ENCODE measurements at regions not wholly inside any gene's neighbourhood (a gene's known extent, or its start where the extent isn't known, plus 50 kb on each side); places are given as distances from the start of the nearest gene placed in this dataset.

DNA sequence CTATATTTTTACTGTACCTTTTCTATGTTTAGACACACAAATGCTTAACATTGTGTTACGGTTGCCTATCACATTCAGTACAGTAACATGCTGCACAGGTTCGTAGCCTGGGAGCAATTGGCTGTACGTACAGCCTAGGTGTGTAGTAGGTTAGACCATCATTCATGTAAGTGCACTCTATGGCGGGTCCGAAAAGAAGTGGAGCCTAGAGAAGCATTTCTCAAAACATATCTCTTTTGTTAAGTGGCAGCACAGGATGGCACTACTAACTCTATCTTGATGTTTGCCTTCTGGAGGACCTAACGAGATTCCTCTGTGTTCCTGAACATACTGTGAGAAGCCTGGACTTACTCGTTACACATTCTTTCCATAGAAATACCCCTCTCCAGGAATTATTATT lies 132.3 kb upstream of the ADPGK start:
- Histone ChIP-seq H3K4me1 (ENCODE audit: control insufficient read depth, extremely low read depth, insufficient read depth, low read length) (no peaks in the 10 kb centered on the region), H3K4me2 (ENCODE audit: extremely low read depth, insufficient read depth, low read length) (no peak overlapping the region), H3K27me3 (ENCODE audit: control insufficient read depth, insufficient read depth, low read length) (no peaks in the 10 kb centered on the region), H4K20me1 (ENCODE audit: control insufficient read depth, extremely low read depth, insufficient read depth, low read length) (no peaks in the 10 kb centered on the region), H3K4me3 (replicated peaks in 1 of 4; ENCODE audit: control extremely low read depth in 1 of 4, insufficient read depth in 1 of 4, low read depth in 3 of 4, low read length in 4 of 4) (no peak overlapping the region), H3K79me2 (ENCODE audit: control insufficient read depth, insufficient read depth, low read length) (no peaks in the 10 kb centered on the region), H2AFZ (ENCODE audit: low read length) (no peak overlapping the region), H3K9ac (ENCODE audit: insufficient read depth, low read length) (no peak overlapping the region), H3K9me3 (ENCODE audit: control insufficient read depth, insufficient read depth, low read depth, low read length) (no peaks in the 10 kb centered on the region), H3K27ac (ENCODE audit: insufficient read depth, low read length) (no peak overlapping the region), H3K36me3 (ENCODE audit: control insufficient read depth, insufficient read depth, low read length) (no peaks in the 10 kb centered on the region)
- DNase-seq (ENCODE audit: low read depth in 2 of 2), result no peak
- TF ChIP-seq EZH2 (IDR thresholded peaks at IDR 0.05; ENCODE audit: low read length, missing control alignments), result no peak
- TF ChIP-seq, protein P1, sequence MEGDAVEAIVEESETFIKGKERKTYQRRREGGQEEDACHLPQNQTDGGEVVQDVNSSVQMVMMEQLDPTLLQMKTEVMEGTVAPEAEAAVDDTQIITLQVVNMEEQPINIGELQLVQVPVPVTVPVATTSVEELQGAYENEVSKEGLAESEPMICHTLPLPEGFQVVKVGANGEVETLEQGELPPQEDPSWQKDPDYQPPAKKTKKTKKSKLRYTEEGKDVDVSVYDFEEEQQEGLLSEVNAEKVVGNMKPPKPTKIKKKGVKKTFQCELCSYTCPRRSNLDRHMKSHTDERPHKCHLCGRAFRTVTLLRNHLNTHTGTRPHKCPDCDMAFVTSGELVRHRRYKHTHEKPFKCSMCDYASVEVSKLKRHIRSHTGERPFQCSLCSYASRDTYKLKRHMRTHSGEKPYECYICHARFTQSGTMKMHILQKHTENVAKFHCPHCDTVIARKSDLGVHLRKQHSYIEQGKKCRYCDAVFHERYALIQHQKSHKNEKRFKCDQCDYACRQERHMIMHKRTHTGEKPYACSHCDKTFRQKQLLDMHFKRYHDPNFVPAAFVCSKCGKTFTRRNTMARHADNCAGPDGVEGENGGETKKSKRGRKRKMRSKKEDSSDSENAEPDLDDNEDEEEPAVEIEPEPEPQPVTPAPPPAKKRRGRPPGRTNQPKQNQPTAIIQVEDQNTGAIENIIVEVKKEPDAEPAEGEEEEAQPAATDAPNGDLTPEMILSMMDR (conservative IDR thresholded peaks at IDR 0.05 in 1 of 2, IDR thresholded peaks at IDR 0.05 in 1 of 2; ENCODE audit: low read depth in 1 of 2, low read length in 2 of 2), result no peak

DNA sequence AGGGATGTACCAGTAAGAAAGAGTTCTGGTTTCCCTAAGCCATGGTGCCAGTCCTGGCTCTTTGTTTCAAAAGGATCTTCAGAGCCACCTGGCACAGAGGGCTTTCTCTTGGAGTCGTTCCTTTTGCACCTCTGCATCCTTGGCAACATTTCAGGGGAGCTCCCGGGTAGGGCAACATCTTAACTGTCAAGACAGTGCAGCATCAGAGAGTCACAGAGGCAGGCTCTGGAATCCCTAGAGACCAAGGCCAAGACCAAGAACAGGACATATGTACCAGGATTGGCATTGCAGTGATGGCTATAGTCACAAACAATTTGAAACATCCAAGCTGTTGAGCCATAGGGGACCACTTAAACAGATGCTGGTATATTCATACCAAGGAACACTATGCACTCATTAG lies 129.4 kb upstream of the ADPGK start:
- Histone ChIP-seq H3K36me3 (ENCODE audit: control insufficient read depth, insufficient read depth, low read length) (no peaks in the 10 kb centered on the region), H3K79me2 (ENCODE audit: control insufficient read depth, insufficient read depth, low read length) (no peaks in the 10 kb centered on the region), H4K20me1 (ENCODE audit: control insufficient read depth, extremely low read depth, insufficient read depth, low read length) (no peaks in the 10 kb centered on the region), H2AFZ (ENCODE audit: low read length) (no peak overlapping the region), H3K4me1 (ENCODE audit: control insufficient read depth, extremely low read depth, insufficient read depth, low read length) (no peaks in the 10 kb centered on the region), H3K27ac (ENCODE audit: insufficient read depth, low read length) (no peak overlapping the region), H3K27me3 (ENCODE audit: control insufficient read depth, insufficient read depth, low read length) (no peaks in the 10 kb centered on the region), H3K9ac (ENCODE audit: insufficient read depth, low read length) (no peak overlapping the region), H3K4me2 (ENCODE audit: extremely low read depth, insufficient read depth, low read length) (no peak overlapping the region), H3K9me3 (ENCODE audit: control insufficient read depth, insufficient read depth, low read depth, low read length) (no peaks in the 10 kb centered on the region), H3K4me3 (replicated peaks in 1 of 4; ENCODE audit: control extremely low read depth in 1 of 4, insufficient read depth in 1 of 4, low read depth in 3 of 4, low read length in 4 of 4) (no peak overlapping the region)
- TF ChIP-seq, protein P1 (conservative IDR thresholded peaks at IDR 0.05 in 1 of 2, IDR thresholded peaks at IDR 0.05 in 1 of 2; ENCODE audit: low read depth in 1 of 2, low read length in 2 of 2), result no peak
- TF ChIP-seq EZH2 (IDR thresholded peaks at IDR 0.05; ENCODE audit: low read length, missing control alignments), result no peak
- no peak for DNase-seq (ENCODE audit: low read depth in 2 of 2)

DNA sequence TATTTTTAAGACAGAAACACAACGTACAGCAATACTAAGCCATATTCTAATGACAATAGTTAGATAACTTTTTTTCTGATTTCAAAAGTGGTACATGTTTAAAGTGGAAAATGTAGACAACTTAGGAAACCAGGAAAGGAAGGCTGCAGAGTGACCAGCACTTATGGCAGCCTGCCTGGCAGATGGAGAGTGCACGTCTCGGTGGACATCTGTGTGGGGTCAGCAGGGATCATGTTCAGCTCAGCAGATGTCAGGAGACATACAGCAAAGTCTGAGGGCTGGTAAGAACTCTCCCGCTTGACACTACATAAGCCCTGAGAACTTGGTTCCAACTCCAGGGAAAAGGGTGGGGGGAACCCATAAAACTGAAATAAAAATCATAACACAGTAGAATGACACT lies 128.6 kb upstream of the ADPGK start:
- Histone ChIP-seq H2AFZ (ENCODE audit: low read length) (no peak overlapping the region), H3K4me1 (ENCODE audit: control insufficient read depth, extremely low read depth, insufficient read depth, low read length) (no peaks in the 10 kb centered on the region), H3K9me3 (ENCODE audit: control insufficient read depth, insufficient read depth, low read depth, low read length) (no peaks in the 10 kb centered on the region), H3K27ac (ENCODE audit: insufficient read depth, low read length) (no peak overlapping the region), H3K9ac (ENCODE audit: insufficient read depth, low read length) (no peak overlapping the region), H3K36me3 (ENCODE audit: control insufficient read depth, insufficient read depth, low read length) (no peaks in the 10 kb centered on the region), H3K4me2 (ENCODE audit: extremely low read depth, insufficient read depth, low read length) (no peak overlapping the region), H4K20me1 (ENCODE audit: control insufficient read depth, extremely low read depth, insufficient read depth, low read length) (no peaks in the 10 kb centered on the region), H3K79me2 (ENCODE audit: control insufficient read depth, insufficient read depth, low read length) (no peaks in the 10 kb centered on the region), H3K4me3 (replicated peaks in 1 of 4; ENCODE audit: control extremely low read depth in 1 of 4, insufficient read depth in 1 of 4, low read depth in 3 of 4, low read length in 4 of 4) (no peak overlapping the region), H3K27me3 (ENCODE audit: control insufficient read depth, insufficient read depth, low read length) (no peaks in the 10 kb centered on the region)
- TF ChIP-seq EZH2 (IDR thresholded peaks at IDR 0.05; ENCODE audit: low read length, missing control alignments), result no peak
- TF ChIP-seq, protein P1 (conservative IDR thresholded peaks at IDR 0.05 in 1 of 2, IDR thresholded peaks at IDR 0.05 in 1 of 2; ENCODE audit: low read depth in 1 of 2, low read length in 2 of 2), result no peak
- peak in 1 of 2 donors; percentile 22 for DNase-seq (ENCODE audit: low read depth in 2 of 2)
